CD14-positive monocyte (primary cell): ENCODE measurements at regions not wholly inside any gene's neighbourhood (a gene's known extent, or its start where the extent isn't known, plus 50 kb on each side); places are given as distances from the start of the nearest gene placed in this dataset.
A peak's percentile ranks its signal among the peaks of the same experiment; 100 is the strongest.

Experiments used
- DNase-seq, 3 donors: peaks; one replicate each; pipeline ENCODE4 v3.0.0-alpha.2; 2011 to 2022
- H2AFZ ChIP-seq: 2 replicates; pipeline ENCODE4 v1.6.0; 2012; ENCODE audit warnings: mild to moderate bottlenecking, low read depth, low read length, inconsistent platforms; ENCODE audit not compliant: insufficient read depth, poor library complexity, severe bottlenecking
- H3K27ac ChIP-seq, 2 donors: 1 replicate in 1 of 2; 2 replicates in 1 of 2; pipeline ENCODE4 v1.5.1; 2012 to 2013; ENCODE audit warnings: low read length in 2 of 2, control low read depth in 1 of 2, inconsistent platforms in 1 of 2, low read depth in 1 of 2, mild to moderate bottlenecking in 1 of 2
- H3K27me3 ChIP-seq, 2 donors: one replicate each; pipeline versions ENCODE4 v1.6.0 to v1.6.1; 2011 to 2013; ENCODE audit warnings: low read length in 2 of 2; ENCODE audit not compliant: control insufficient read depth in 2 of 2, insufficient read depth in 2 of 2
- H3K36me3 ChIP-seq, 2 donors: replicated peaks in 1 of 2; 1 replicate in 1 of 2; 2 replicates in 1 of 2; pipeline versions ENCODE4 v1.5.1 to v1.6.1; 2012 to 2013; ENCODE audit warnings: low read length in 2 of 2, control low read depth in 1 of 2, inconsistent platforms in 1 of 2, mild to moderate bottlenecking in 1 of 2; ENCODE audit not compliant: insufficient read depth in 2 of 2, control insufficient read depth in 1 of 2
- H3K4me1 ChIP-seq, 2 donors: 1 replicate in 1 of 2; 2 replicates in 1 of 2; pipeline versions ENCODE4 v1.5.1 to v1.6.1; 2012 to 2013; ENCODE audit warnings: low read length in 2 of 2, control low read depth in 1 of 2, inconsistent platforms in 1 of 2, mild to moderate bottlenecking in 1 of 2, moderate library complexity in 1 of 2; ENCODE audit not compliant: insufficient read depth in 2 of 2, control insufficient read depth in 1 of 2
- H3K4me2 ChIP-seq: replicated peaks from 2 replicates; pipeline ENCODE3; 2012; ENCODE audit warnings: low read length, moderate library complexity, mild to moderate bottlenecking; ENCODE audit not compliant: poor library complexity, severe bottlenecking; ENCODE audit errors: extremely low read depth
- H3K4me3 ChIP-seq, 3 experiments: fragments of 200-600 bp in 1 of 3; sonication (generic) in 1 of 3; replicated peaks in 1 of 3; 1 replicate in 2 of 3; 2 replicates in 1 of 3; pipeline ENCODE4 v1.5.1; 2011 to 2013; ENCODE audit warnings: low read length in 3 of 3, mild to moderate bottlenecking in 3 of 3, control low read depth in 2 of 3, low read depth in 2 of 3, inconsistent platforms in 1 of 3, moderate library complexity in 1 of 3
- H3K79me2 ChIP-seq: 2 replicates; pipeline ENCODE4 v1.6.0; 2012; ENCODE audit warnings: mild to moderate bottlenecking, control low read depth, inconsistent platforms, low read length, moderate library complexity; ENCODE audit not compliant: insufficient read depth
- H3K9ac ChIP-seq: 2 replicates; pipeline ENCODE4 v1.6.0; 2017; ENCODE audit warnings: low read length, mild to moderate bottlenecking; ENCODE audit not compliant: insufficient read depth, poor library complexity, severe bottlenecking
- H3K9me3 ChIP-seq, 2 donors: replicated peaks in 1 of 2; 1 replicate in 1 of 2; 2 replicates in 1 of 2; pipeline versions ENCODE4 v1.5.1 to v1.6.1; 2012 to 2013; ENCODE audit warnings: low read length in 2 of 2, control low read depth in 1 of 2; ENCODE audit not compliant: control insufficient read depth in 1 of 2, insufficient read depth in 1 of 2
- H4K20me1 ChIP-seq: 2 replicates; pipeline ENCODE4 v1.6.0; 2012; ENCODE audit warnings: mild to moderate bottlenecking, low read length, control low read depth, moderate library complexity; ENCODE audit not compliant: insufficient read depth
- H3K27ac Mint-ChIP-seq, 7 donors: one replicate each; pipeline ENCODE4 v1.8.0; 2020; ENCODE audit warnings: mild to moderate bottlenecking in 7 of 7, mixed read lengths in 7 of 7, moderate library complexity in 6 of 7, inconsistent platforms in 2 of 7
- H3K27me3 Mint-ChIP-seq, 3 donors: one replicate each; pipeline ENCODE4 v1.8.0; 2021 to 2022; ENCODE audit warnings: low read depth in 3 of 3, mild to moderate bottlenecking in 3 of 3, mixed read lengths in 3 of 3, moderate library complexity in 3 of 3, inconsistent platforms in 1 of 3
- H3K36me3 Mint-ChIP-seq, 2 donors: one replicate each; pipeline ENCODE4 v1.8.0; 2020; ENCODE audit warnings: mixed read lengths in 2 of 2, inconsistent platforms in 1 of 2, mild to moderate bottlenecking in 1 of 2
- H3K4me1 Mint-ChIP-seq: one replicate; pipeline ENCODE4 v1.8.0; 2020; ENCODE audit warnings: mild to moderate bottlenecking, mixed read lengths
- H3K4me3 Mint-ChIP-seq, 2 donors: one replicate each; pipeline ENCODE4 v1.8.0; 2020; ENCODE audit warnings: mild to moderate bottlenecking in 2 of 2, mixed read lengths in 2 of 2, moderate library complexity in 1 of 2
- H3K9me3 Mint-ChIP-seq, 7 donors: one replicate each; pipeline ENCODE4 v1.8.0; 2020 to 2022; ENCODE audit warnings: mixed read lengths in 7 of 7, mild to moderate bottlenecking in 6 of 7, moderate library complexity in 6 of 7, inconsistent platforms in 2 of 7
- WGBS: methylation state at CpG from one replicate; pipeline ENCODE4 v1.1.5; 2013; ENCODE audit warnings: missing lambda C conversion rate; ENCODE audit not compliant: insufficient coverage; 5-methylcytosine and 5-hydroxymethylcytosine counted together
- intact Hi-C, 2 donors: fragments of 100-400 bp; cut with micrococcal nuclease; formaldehyde crosslinking; loops; one replicate each; pipeline versions ENCODE4 v1.15.0 to v1.15.1; 2023
- TF ChIP-seq, protein P1 (sequence below): fragments of 200-600 bp; IDR thresholded peaks from one replicate; pipeline ENCODE4 v1.8.0; 2022; ENCODE audit warnings: antibody characterized with exemption, mild to moderate bottlenecking

DNA sequence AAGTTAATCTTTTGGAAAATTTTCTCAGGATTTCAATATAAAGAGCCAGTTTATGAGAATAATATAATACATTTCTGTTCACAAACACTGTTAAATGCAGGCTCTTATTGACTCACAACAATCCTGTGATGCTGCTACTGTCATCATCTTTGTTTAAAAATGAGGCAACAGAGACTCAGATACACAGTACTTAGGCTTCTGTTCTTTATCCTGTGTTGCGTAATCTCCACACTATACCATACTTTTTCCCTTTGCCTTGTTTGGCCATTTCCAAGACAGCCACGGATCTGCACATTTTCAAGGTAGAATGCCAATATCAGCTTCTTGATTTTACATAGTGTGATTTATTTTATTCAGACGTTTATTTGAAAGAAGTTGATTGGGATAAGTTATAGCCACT is 699.0 kb upstream of the CITED2 start:
- Mint-ChIP-seq H3K9me3 (peaks cover 0 to 3% (median 0%) of the 10 kb centered on the region in 7 donors), H3K27ac (peak overlapping the region in 1 of 7 donors; percentile 7), H3K27me3 (peaks cover 0 to 2% (median 0%) of the 10 kb centered on the region in 3 donors), H3K4me1 (peaks cover 18% of the 10 kb centered on the region), H3K4me3 (no peak overlapping the region), H3K36me3 (no peaks in the 10 kb centered on the region)
- Histone ChIP-seq H3K4me1 (peaks cover 3 to 13% of the 10 kb centered on the region in 2 donors), H3K9me3 (no peaks in the 10 kb centered on the region), H3K9ac (no peak overlapping the region), H3K27ac (no peak overlapping the region), H3K27me3 (no peaks in the 10 kb centered on the region), H4K20me1 (no peaks in the 10 kb centered on the region), H3K79me2 (no peaks in the 10 kb centered on the region), H2AFZ (no peak overlapping the region), H3K4me2 (no peak overlapping the region), H3K36me3 (no peaks in the 10 kb centered on the region), H3K4me3 (no peak overlapping the region)
- peak; percentile 19 to 57 (median 43) for DNase-seq
- WGBS = 100% methylated on average over 1 of the region's 3 CpGs
- TF ChIP-seq, protein P1, sequence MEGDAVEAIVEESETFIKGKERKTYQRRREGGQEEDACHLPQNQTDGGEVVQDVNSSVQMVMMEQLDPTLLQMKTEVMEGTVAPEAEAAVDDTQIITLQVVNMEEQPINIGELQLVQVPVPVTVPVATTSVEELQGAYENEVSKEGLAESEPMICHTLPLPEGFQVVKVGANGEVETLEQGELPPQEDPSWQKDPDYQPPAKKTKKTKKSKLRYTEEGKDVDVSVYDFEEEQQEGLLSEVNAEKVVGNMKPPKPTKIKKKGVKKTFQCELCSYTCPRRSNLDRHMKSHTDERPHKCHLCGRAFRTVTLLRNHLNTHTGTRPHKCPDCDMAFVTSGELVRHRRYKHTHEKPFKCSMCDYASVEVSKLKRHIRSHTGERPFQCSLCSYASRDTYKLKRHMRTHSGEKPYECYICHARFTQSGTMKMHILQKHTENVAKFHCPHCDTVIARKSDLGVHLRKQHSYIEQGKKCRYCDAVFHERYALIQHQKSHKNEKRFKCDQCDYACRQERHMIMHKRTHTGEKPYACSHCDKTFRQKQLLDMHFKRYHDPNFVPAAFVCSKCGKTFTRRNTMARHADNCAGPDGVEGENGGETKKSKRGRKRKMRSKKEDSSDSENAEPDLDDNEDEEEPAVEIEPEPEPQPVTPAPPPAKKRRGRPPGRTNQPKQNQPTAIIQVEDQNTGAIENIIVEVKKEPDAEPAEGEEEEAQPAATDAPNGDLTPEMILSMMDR = no peak
- intact Hi-C loops = no loop called here

DNA sequence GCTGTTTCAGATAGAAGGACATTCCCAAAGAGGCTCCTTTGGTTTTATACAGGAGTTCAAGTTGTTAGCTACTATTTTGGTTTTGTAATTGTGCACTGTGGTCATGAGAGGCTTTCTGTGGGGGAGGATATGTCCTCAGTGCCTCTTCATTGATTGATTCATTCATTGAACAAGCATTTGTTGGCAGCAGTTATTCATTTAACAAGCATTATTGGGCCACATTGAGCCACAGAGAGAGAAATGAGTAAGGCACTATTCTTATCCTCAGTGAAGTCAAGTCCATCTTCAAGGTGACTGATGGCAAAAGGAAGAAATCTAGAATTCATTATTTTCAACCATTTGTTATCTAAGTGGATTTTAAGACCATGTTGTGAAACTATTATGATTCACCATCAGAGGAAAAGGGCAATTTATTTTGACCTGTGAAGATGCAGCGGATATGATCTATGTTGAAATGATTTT is 697.2 kb upstream of the CITED2 start:
- H3K36me3 ChIP-seq = no peaks in the 10 kb centered on the region
- TF ChIP-seq, protein P1 = no peak
- H2AFZ ChIP-seq = no peak overlapping the region
- no peaks in the 10 kb centered on the region for H3K79me2 ChIP-seq
- peaks cover 3 to 13% of the 10 kb centered on the region in 2 donors for H3K4me1 ChIP-seq
- DNase-seq = peak in 1 of 3 donors; percentile 6
- intact Hi-C loops = no loop called here
- H3K36me3 Mint-ChIP-seq = no peaks in the 10 kb centered on the region
- WGBS = no CpG with 5 or more reads among the region's 1 CpG
- no peaks in the 10 kb centered on the region for H3K27me3 ChIP-seq
- H3K9ac ChIP-seq = no peak overlapping the region
- H3K4me3 Mint-ChIP-seq = no peak overlapping the region
- peaks cover 0 to 2% (median 0%) of the 10 kb centered on the region in 3 donors for H3K27me3 Mint-ChIP-seq
- H3K27ac ChIP-seq = no peak overlapping the region
- H4K20me1 ChIP-seq = no peaks in the 10 kb centered on the region
- H3K9me3 ChIP-seq = no peaks in the 10 kb centered on the region
- peaks cover 0 to 7% (median 0%) of the 10 kb centered on the region in 7 donors for H3K9me3 Mint-ChIP-seq
- no peak overlapping the region for H3K4me2 ChIP-seq
- H3K27ac Mint-ChIP-seq = no peak overlapping the region
- peaks cover 15% of the 10 kb centered on the region for H3K4me1 Mint-ChIP-seq
- no peak overlapping the region for H3K4me3 ChIP-seq
